Osteocyte (in vitro differentiated cells): ENCODE measurements at regions not wholly inside any gene's neighbourhood (a gene's known extent, or its start where the extent isn't known, plus 50 kb on each side); places are given as distances from the start of the nearest gene placed in this dataset.

ENCODE experiments used
- DNase-seq: peaks from one replicate; pipeline ENCODE4 v3.0.0; 2021; ENCODE audit warnings: mixed read lengths; ENCODE audit not compliant: unreplicated experiment; ENCODE audit errors: extremely low spot score
- H3K27ac Mint-ChIP-seq: one replicate; pipeline ENCODE4 v1.8.0; 2021; ENCODE audit warnings: mild to moderate bottlenecking, mixed read lengths; ENCODE audit not compliant: unreplicated experiment
- H3K27me3 Mint-ChIP-seq: one replicate; pipeline ENCODE4 v1.8.0; 2021; ENCODE audit warnings: mixed read lengths; ENCODE audit not compliant: unreplicated experiment
- H3K36me3 Mint-ChIP-seq: one replicate; pipeline ENCODE4 v1.8.0; 2021; ENCODE audit warnings: mixed read lengths; ENCODE audit not compliant: unreplicated experiment
- H3K4me1 Mint-ChIP-seq: one replicate; pipeline ENCODE4 v1.8.0; 2021; ENCODE audit warnings: mixed read lengths; ENCODE audit not compliant: unreplicated experiment
- H3K4me3 Mint-ChIP-seq: one replicate; pipeline ENCODE4 v1.8.0; 2021; ENCODE audit warnings: mild to moderate bottlenecking, moderate library complexity, mixed read lengths; ENCODE audit not compliant: unreplicated experiment
- H3K9me3 Mint-ChIP-seq: one replicate; pipeline ENCODE4 v1.8.0; 2021; ENCODE audit warnings: mixed read lengths; ENCODE audit not compliant: unreplicated experiment
- CTCF ChIP-seq: fragments of 200-600 bp; sonication (generic); IDR thresholded peaks from 2 replicates; pipeline ENCODE4 v1.5.0; 2021; ENCODE audit warnings: antibody characterized with exemption, mild to moderate bottlenecking, moderate library complexity

- no peak for TF ChIP-seq CTCF
- DNase-seq = no peak
- Mint-ChIP-seq H3K4me1 (no peaks in the 10 kb centered on the region), H3K27ac (no peak overlapping the region), H3K9me3 (peaks cover 3% of the 10 kb centered on the region), H3K36me3 (no peaks in the 10 kb centered on the region), H3K27me3 (no peaks in the 10 kb centered on the region), H3K4me3 (no peak overlapping the region)
These were observed 694.3 kb downstream of the MCTP2 start for GRCh38 chr15:94925680-94926079.

DNA sequence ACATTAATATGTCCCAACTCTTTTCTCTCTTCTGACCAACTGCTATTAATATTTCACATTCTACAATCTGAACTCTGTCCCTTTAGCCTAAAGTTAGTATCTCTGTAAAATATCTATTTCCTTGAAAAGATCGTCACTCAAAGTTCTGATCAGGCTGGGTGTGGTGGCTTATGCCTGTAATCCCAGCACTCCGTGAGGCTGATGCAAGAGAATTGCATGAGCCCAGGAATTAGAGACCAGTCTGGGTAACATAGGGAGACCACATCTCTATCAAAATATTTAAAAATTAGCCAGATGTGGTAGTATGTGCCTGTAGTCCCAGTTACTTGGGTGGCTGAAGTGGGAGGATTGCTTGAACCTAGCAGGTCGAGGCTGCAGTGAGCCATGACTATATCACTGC, 695.6 kb downstream of the MCTP2 start:
- H3K4me1 Mint-ChIP-seq = no peaks in the 10 kb centered on the region
- H3K9me3 Mint-ChIP-seq = peaks cover 4% of the 10 kb centered on the region
- DNase-seq = no peak
- no peak overlapping the region for H3K4me3 Mint-ChIP-seq
- H3K27ac Mint-ChIP-seq = no peak overlapping the region
- H3K27me3 Mint-ChIP-seq = no peaks in the 10 kb centered on the region
- H3K36me3 Mint-ChIP-seq = no peaks in the 10 kb centered on the region
- no peak for TF ChIP-seq CTCF

DNA sequence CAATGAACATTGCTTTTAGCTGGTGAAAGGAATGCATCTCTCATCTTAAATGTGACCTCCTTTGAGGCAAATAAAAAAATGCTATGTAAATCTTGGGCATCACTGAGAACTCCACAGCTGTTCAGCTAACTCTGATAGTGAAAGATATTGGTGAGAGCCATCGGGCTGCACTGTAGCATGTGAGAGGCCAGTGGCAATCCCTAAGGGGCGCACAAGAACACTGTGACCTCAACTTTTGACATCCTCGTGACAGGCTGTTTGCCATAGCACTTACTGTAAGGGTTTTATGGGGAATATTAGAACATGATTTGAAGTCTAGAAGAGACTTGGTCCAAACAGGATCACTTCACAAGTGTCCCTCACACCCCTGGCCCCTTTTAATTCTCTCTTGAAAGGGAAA, 697.9 kb downstream of the MCTP2 start:
- Mint-ChIP-seq H3K9me3 (peaks cover 8% of the 10 kb centered on the region), H3K4me1 (no peaks in the 10 kb centered on the region), H3K36me3 (no peaks in the 10 kb centered on the region), H3K27me3 (no peaks in the 10 kb centered on the region), H3K27ac (no peak overlapping the region), H3K4me3 (no peak overlapping the region)
- TF ChIP-seq CTCF = no peak
- DNase-seq = no peak

DNA sequence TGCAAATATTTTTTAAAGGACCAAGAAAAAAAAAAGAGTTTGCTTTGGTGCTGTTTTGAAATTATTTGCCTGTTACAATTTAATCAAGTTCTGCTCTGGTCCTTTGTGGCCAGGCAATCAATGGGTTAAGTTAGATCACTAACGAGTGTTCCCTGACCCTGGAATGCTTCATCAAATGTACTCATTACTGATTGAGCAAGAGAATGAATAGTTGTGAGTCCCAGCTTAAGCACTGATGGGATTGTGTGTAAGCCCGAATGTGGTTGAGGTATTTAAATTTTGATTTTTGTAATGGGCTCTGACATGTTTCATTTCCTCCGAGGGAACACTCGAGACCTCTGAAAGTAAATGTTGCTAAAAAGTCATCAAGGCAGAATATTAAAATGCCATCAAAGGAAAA, 699.1 kb downstream of the MCTP2 start:
- DNase-seq = no peak
- Mint-ChIP-seq H3K27me3 (no peaks in the 10 kb centered on the region), H3K4me3 (no peak overlapping the region), H3K4me1 (no peaks in the 10 kb centered on the region), H3K9me3 (peaks cover 5% of the 10 kb centered on the region), H3K36me3 (no peaks in the 10 kb centered on the region), H3K27ac (no peak overlapping the region)
- TF ChIP-seq CTCF = no peak

DNA sequence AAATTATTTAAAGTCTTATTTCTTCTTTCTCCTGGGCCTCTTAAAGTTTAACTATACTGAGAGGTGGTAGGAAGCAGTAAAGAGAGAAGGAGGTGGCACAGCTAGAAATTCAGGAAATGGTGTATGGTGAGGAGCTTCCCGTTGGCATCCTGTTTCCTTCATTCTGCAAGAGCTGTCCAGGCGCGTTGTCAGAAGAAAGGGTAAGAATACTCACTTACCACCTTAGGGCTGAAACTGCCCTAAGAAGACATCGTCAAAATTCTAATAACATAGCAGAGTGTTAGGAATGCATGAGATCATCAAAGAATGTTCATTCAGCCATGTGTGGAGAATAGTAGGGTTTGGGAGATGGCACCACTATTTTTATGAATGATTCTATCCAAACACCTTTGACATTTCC, 699.6 kb downstream of the MCTP2 start:
- TF ChIP-seq CTCF = no peak
- Mint-ChIP-seq H3K4me1 (no peaks in the 10 kb centered on the region), H3K9me3 (peaks cover 5% of the 10 kb centered on the region), H3K36me3 (no peaks in the 10 kb centered on the region), H3K4me3 (no peak overlapping the region), H3K27ac (no peak overlapping the region), H3K27me3 (no peaks in the 10 kb centered on the region)
- no peak for DNase-seq
